Skeletal muscle satellite cell (primary cell): ENCODE measurements at regions not wholly inside any gene's neighbourhood (a gene's known extent, or its start where the extent isn't known, plus 50 kb on each side); places are given as distances from the start of the nearest gene placed in this dataset.
"Not testable (repeated sequence)": the region's sequence is repeated elsewhere in the genome, so short reads cannot be mapped to it uniquely, and the experiment has no call there.

ENCODE experiments used
- H3K27me3 ChIP-seq: 2 replicates; pipeline ENCODE4 v1.7.0; 2013; ENCODE audit warnings: low read length; ENCODE audit not compliant: control insufficient read depth, insufficient read depth
- H3K36me3 ChIP-seq: 2 replicates; pipeline ENCODE4 v1.7.0; 2013; ENCODE audit warnings: mild to moderate bottlenecking, control low read depth, low read length; ENCODE audit not compliant: insufficient read depth
- H3K4me1 ChIP-seq: 2 replicates; pipeline ENCODE4 v1.7.0; 2013; ENCODE audit warnings: low read length; ENCODE audit not compliant: control insufficient read depth, insufficient read depth
- H3K4me2 ChIP-seq: 2 replicates; pipeline ENCODE4 v1.7.0; 2013; ENCODE audit warnings: mild to moderate bottlenecking, low read length
- H3K4me3 ChIP-seq: 2 replicates; pipeline ENCODE4 v1.7.0; 2013; ENCODE audit warnings: low read length
- H3K9ac ChIP-seq: 2 replicates; pipeline ENCODE4 v1.7.0; 2013; ENCODE audit warnings: mild to moderate bottlenecking, low read depth, low read length, moderate library complexity
- H3K9me3 ChIP-seq: replicated peaks from 2 replicates; pipeline ENCODE4 v1.7.0; 2013; ENCODE audit warnings: mild to moderate bottlenecking, control low read depth, low read length

- H3K4me2 ChIP-seq, result no peak overlapping the region
- H3K27me3 ChIP-seq, result no peaks in the 10 kb centered on the region
Observed at GRCh38 chr7:26951407-26951950, 87.1 kb upstream of the SKAP2 start.

GRCh38 chr7:26950889-26951288, 86.5 kb upstream of the SKAP2 start:
- H3K9ac ChIP-seq, result no peak overlapping the region
- no peak overlapping the region for H3K4me3 ChIP-seq
- no peaks in the 10 kb centered on the region for H3K9me3 ChIP-seq
- H3K4me1 ChIP-seq, result no peaks in the 10 kb centered on the region
- H3K4me2 ChIP-seq, result no peak overlapping the region
- H3K27me3 ChIP-seq, result no peaks in the 10 kb centered on the region
- no peaks in the 10 kb centered on the region for H3K36me3 ChIP-seq

More at GRCh38 chr7:26951407-26951950, 87.1 kb upstream of the SKAP2 start:
- Histone ChIP-seq H3K4me1 (no peaks in the 10 kb centered on the region), H3K4me3 (no peak overlapping the region), H3K9me3 (no peaks in the 10 kb centered on the region), H3K36me3 (no peaks in the 10 kb centered on the region), H3K9ac (no peak overlapping the region)

- no peaks in the 10 kb centered on the region for H3K27me3 ChIP-seq
- H3K4me3 ChIP-seq, result no peak overlapping the region
- H3K4me1 ChIP-seq, result no peaks in the 10 kb centered on the region
- H3K9me3 ChIP-seq, result no peaks in the 10 kb centered on the region
- H3K9ac ChIP-seq, result no peak overlapping the region
- no peaks in the 10 kb centered on the region for H3K36me3 ChIP-seq
- H3K4me2 ChIP-seq, result no peak overlapping the region
Observed at GRCh38 chr7:26949319-26949718, 84.9 kb upstream of the SKAP2 start.

- H3K36me3 ChIP-seq, result no peaks in the 10 kb centered on the region
- H3K27me3 ChIP-seq, result no peaks in the 10 kb centered on the region
- H3K4me3 ChIP-seq, result no peak overlapping the region
- H3K4me1 ChIP-seq, result no peaks in the 10 kb centered on the region
- H3K9me3 ChIP-seq, result no peaks in the 10 kb centered on the region
- H3K9ac ChIP-seq, result no peak overlapping the region
- H3K4me2 ChIP-seq, result no peak overlapping the region
Observed at GRCh38 chr7:26948617-26949118, 84.3 kb upstream of the SKAP2 start.

- H3K9ac ChIP-seq, result no peak overlapping the region
- no peaks in the 10 kb centered on the region for H3K4me1 ChIP-seq
- no peak overlapping the region for H3K4me3 ChIP-seq
- no peaks in the 10 kb centered on the region for H3K9me3 ChIP-seq
- H3K36me3 ChIP-seq, result no peaks in the 10 kb centered on the region
- H3K4me2 ChIP-seq, result no peak overlapping the region
- no peaks in the 10 kb centered on the region for H3K27me3 ChIP-seq
Observed at GRCh38 chr7:26944501-26945358, 80.3 kb upstream of the SKAP2 start.

GRCh38 chr7:26937939-26938623, 73.7 kb upstream of the SKAP2 start:
- Histone ChIP-seq H3K4me1 (no peaks in the 10 kb centered on the region), H3K27me3 (no peaks in the 10 kb centered on the region), H3K4me2 (no peak overlapping the region), H3K9ac (no peak overlapping the region), H3K36me3 (no peaks in the 10 kb centered on the region), H3K9me3 (no peaks in the 10 kb centered on the region), H3K4me3 (no peak overlapping the region)

- H3K27me3 ChIP-seq, result no peaks in the 10 kb centered on the region
- H3K4me1 ChIP-seq, result no peaks in the 10 kb centered on the region
- H3K4me2 ChIP-seq, result no peak overlapping the region
- no peak overlapping the region for H3K4me3 ChIP-seq
- no peaks in the 10 kb centered on the region for H3K9me3 ChIP-seq
- H3K9ac ChIP-seq, result no peak overlapping the region
- no peaks in the 10 kb centered on the region for H3K36me3 ChIP-seq
Observed at GRCh38 chr7:26937306-26937705, 72.9 kb upstream of the SKAP2 start.

- H3K9ac ChIP-seq, H3K4me1 ChIP-seq, H3K4me3 ChIP-seq, H3K36me3 ChIP-seq, H3K4me2 ChIP-seq, H3K27me3 ChIP-seq, H3K9me3 ChIP-seq: not testable (repeated sequence)
Observed at GRCh38 chr7:26932616-26933015, 68.2 kb upstream of the SKAP2 start.

- no peak overlapping the region for H3K4me3 ChIP-seq
- H3K27me3 ChIP-seq, result no peaks in the 10 kb centered on the region
- no peaks in the 10 kb centered on the region for H3K9me3 ChIP-seq
- H3K36me3 ChIP-seq, result no peaks in the 10 kb centered on the region
- H3K4me2 ChIP-seq, result no peak overlapping the region
- H3K9ac ChIP-seq, result no peak overlapping the region
- no peaks in the 10 kb centered on the region for H3K4me1 ChIP-seq
Observed at GRCh38 chr7:26930845-26931244, 66.5 kb upstream of the SKAP2 start.

- Histone ChIP-seq H3K36me3 (no peaks in the 10 kb centered on the region), H3K27me3 (no peaks in the 10 kb centered on the region), H3K4me3 (no peak overlapping the region), H3K4me1 (no peaks in the 10 kb centered on the region), H3K9me3 (no peaks in the 10 kb centered on the region), H3K4me2 (no peak overlapping the region), H3K9ac (no peak overlapping the region)
Observed at GRCh38 chr7:26930201-26930600, 65.8 kb upstream of the SKAP2 start.

- Histone ChIP-seq H3K36me3 (no peaks in the 10 kb centered on the region), H3K4me2 (no peak overlapping the region), H3K4me3 (no peak overlapping the region), H3K4me1 (no peaks in the 10 kb centered on the region), H3K27me3 (no peaks in the 10 kb centered on the region), H3K9me3 (no peaks in the 10 kb centered on the region), H3K9ac (no peak overlapping the region)
Observed at GRCh38 chr7:26928703-26929347, 64.4 kb upstream of the SKAP2 start.
